ENCODE measurements at regions not wholly inside any gene's neighbourhood (a gene's known extent, or its start where the extent isn't known, plus 50 kb on each side); places are given as distances from the start of the nearest gene placed in this dataset.

- ChIA-PET POLR2A (ENCODE audit: unreplicated experiment) (no interaction called here), CTCF (no interaction called here)
- intact Hi-C loops (cut with micrococcal nuclease): no loop called here
- H3K4me3 ChIP-seq (ENCODE audit: low read length): no peak overlapping the region
- no peaks in the 10 kb centered on the region for H3K36me3 ChIP-seq (ENCODE audit: low read depth, low read length)
- H3K79me2 ChIP-seq (ENCODE audit: low read length): no peaks in the 10 kb centered on the region
- no peaks in the 10 kb centered on the region for H3K9me3 ChIP-seq (ENCODE audit: low read length)
- no peaks in the 10 kb centered on the region for H3K9me2 ChIP-seq (replicated peaks; ENCODE audit: low read length)
- H2AFZ ChIP-seq (ENCODE audit: low read length): no peak overlapping the region
- no peak overlapping the region for H3K27ac ChIP-seq (ENCODE audit: low read length)
- H3F3A ChIP-seq (ENCODE audit: low read length, unreplicated experiment): no peaks in the 10 kb centered on the region
- H3K27me3 ChIP-seq (ENCODE audit: low read length): no peaks in the 10 kb centered on the region
- ATAC-seq (no peak), DNase-seq (no peak)
- BruUV-seq (replicated peaks): no TSS peak
- no peak overlapping the region for H3K4me2 ChIP-seq (ENCODE audit: low read length)
- no peaks in the 10 kb centered on the region for H4K20me1 ChIP-seq (ENCODE audit: low read length)
- no peaks in the 10 kb centered on the region for H3K4me1 ChIP-seq (ENCODE audit: insufficient read depth, low read length)
- H3K9ac ChIP-seq (ENCODE audit: low read length): no peak overlapping the region
- TF ChIP-seq EZH2phosphoT487 (IDR thresholded peaks at IDR 0.05; ENCODE audit: borderline replicate concordance, low read length) (no peak), CTCF (conservative IDR thresholded peaks at IDR 0.05; ENCODE audit: low read depth, low read length) (no peak)
These were observed 134.1 kb upstream of the FAM20C start for GRCh38 chr7:58316-58715.

GRCh38 chr7:59079-60016 lies 133.0 kb upstream of the FAM20C start:
- TF ChIP-seq EZH2 (IDR thresholded peaks at IDR 0.05; ENCODE audit: low read length, unreplicated experiment) (no peak), EZH2phosphoT487 (IDR thresholded peaks at IDR 0.05; ENCODE audit: borderline replicate concordance, low read length) (no peak), CTCF (conservative IDR thresholded peaks at IDR 0.05; ENCODE audit: low read depth, low read length) (no peak)
- Histone ChIP-seq H3K4me3 (ENCODE audit: low read length) (no peak overlapping the region), H4K20me1 (ENCODE audit: low read length) (no peaks in the 10 kb centered on the region), H3K36me3 (ENCODE audit: low read depth, low read length) (no peaks in the 10 kb centered on the region), H3F3A (ENCODE audit: low read length, unreplicated experiment) (no peaks in the 10 kb centered on the region), H3K27ac (ENCODE audit: low read length) (no peak overlapping the region), H3K4me1 (ENCODE audit: insufficient read depth, low read length) (no peaks in the 10 kb centered on the region), H3K9ac (ENCODE audit: low read length) (no peak overlapping the region), H3K9me3 (ENCODE audit: low read length) (no peaks in the 10 kb centered on the region), H3K4me2 (ENCODE audit: low read length) (no peak overlapping the region), H3K9me2 (replicated peaks; ENCODE audit: low read length) (no peaks in the 10 kb centered on the region), H2AFZ (ENCODE audit: low read length) (no peak overlapping the region), H3K27me3 (ENCODE audit: low read length) (no peaks in the 10 kb centered on the region), H3K79me2 (ENCODE audit: low read length) (no peaks in the 10 kb centered on the region)
- no TSS peak for BruUV-seq (replicated peaks)
- DNase-seq: no peak
- ATAC-seq: no peak
- intact Hi-C loops (cut with micrococcal nuclease): no loop called here
- ChIA-PET CTCF (no interaction called here), POLR2A (ENCODE audit: unreplicated experiment) (no interaction called here)

- no peak for DNase-seq
- Histone ChIP-seq H3K4me1 (ENCODE audit: insufficient read depth, low read length) (0 out of 2 replicates have a peak, but pooled peaks cover 4% of the 10 kb centered on the region), H3K9me3 (ENCODE audit: low read length) (no peaks in the 10 kb centered on the region), H3K79me2 (ENCODE audit: low read length) (no peaks in the 10 kb centered on the region), H3K36me3 (ENCODE audit: low read depth, low read length) (no peaks in the 10 kb centered on the region), H3K27me3 (ENCODE audit: low read length) (no peaks in the 10 kb centered on the region), H2AFZ (ENCODE audit: low read length) (no peak overlapping the region), H3K4me2 (ENCODE audit: low read length) (no peak overlapping the region), H3K9me2 (replicated peaks; ENCODE audit: low read length) (no peaks in the 10 kb centered on the region), H3K9ac (ENCODE audit: low read length) (no peak overlapping the region), H4K20me1 (ENCODE audit: low read length) (no peaks in the 10 kb centered on the region), H3K4me3 (ENCODE audit: low read length) (no peak overlapping the region), H3K27ac (ENCODE audit: low read length) (no peak overlapping the region), H3F3A (ENCODE audit: low read length, unreplicated experiment) (no peaks in the 10 kb centered on the region)
- ChIA-PET CTCF (no interaction called here), POLR2A (ENCODE audit: unreplicated experiment) (no interaction called here)
- intact Hi-C loops (cut with micrococcal nuclease): no loop called here
- no peak for TF ChIP-seq EZH2 (IDR thresholded peaks at IDR 0.05; ENCODE audit: low read length, unreplicated experiment)
- TF ChIP-seq EZH2phosphoT487 (IDR thresholded peaks at IDR 0.05; ENCODE audit: borderline replicate concordance, low read length): no peak
- no peak for TF ChIP-seq CTCF (conservative IDR thresholded peaks at IDR 0.05; ENCODE audit: low read depth, low read length)
- ATAC-seq: no peak
- BruUV-seq (replicated peaks): no TSS peak
These were observed 132.2 kb upstream of the FAM20C start for GRCh38 chr7:60017-60675.
